ENCODE measurements at regions not wholly inside any gene's neighbourhood (a gene's known extent, or its start where the extent isn't known, plus 50 kb on each side); places are given as distances from the start of the nearest gene placed in this dataset.

GRCh38 chr18:68056936-68057335 lies 540.4 kb upstream of the DSEL start:
- no peak for TF ChIP-seq YY1 (IDR thresholded peaks at IDR 0.05)
- TF ChIP-seq, protein P1, sequence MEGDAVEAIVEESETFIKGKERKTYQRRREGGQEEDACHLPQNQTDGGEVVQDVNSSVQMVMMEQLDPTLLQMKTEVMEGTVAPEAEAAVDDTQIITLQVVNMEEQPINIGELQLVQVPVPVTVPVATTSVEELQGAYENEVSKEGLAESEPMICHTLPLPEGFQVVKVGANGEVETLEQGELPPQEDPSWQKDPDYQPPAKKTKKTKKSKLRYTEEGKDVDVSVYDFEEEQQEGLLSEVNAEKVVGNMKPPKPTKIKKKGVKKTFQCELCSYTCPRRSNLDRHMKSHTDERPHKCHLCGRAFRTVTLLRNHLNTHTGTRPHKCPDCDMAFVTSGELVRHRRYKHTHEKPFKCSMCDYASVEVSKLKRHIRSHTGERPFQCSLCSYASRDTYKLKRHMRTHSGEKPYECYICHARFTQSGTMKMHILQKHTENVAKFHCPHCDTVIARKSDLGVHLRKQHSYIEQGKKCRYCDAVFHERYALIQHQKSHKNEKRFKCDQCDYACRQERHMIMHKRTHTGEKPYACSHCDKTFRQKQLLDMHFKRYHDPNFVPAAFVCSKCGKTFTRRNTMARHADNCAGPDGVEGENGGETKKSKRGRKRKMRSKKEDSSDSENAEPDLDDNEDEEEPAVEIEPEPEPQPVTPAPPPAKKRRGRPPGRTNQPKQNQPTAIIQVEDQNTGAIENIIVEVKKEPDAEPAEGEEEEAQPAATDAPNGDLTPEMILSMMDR (IDR thresholded peaks at IDR 0.05; ENCODE audit: low read depth, low read length, missing input control) = no peak
- no peak for TF ChIP-seq RAD21 (IDR thresholded peaks at IDR 0.05)
- TF ChIP-seq, protein P2, sequence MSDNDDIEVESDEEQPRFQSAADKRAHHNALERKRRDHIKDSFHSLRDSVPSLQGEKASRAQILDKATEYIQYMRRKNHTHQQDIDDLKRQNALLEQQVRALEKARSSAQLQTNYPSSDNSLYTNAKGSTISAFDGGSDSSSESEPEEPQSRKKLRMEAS (IDR thresholded peaks at IDR 0.05) = no peak
- TF ChIP-seq SP1 (IDR thresholded peaks at IDR 0.05) = no peak
- no peak for TF ChIP-seq JUND (IDR thresholded peaks at IDR 0.05)

Data from liver (tissue), 3 donors.